ENCODE measurements at regions not wholly inside any gene's neighbourhood (a gene's known extent, or its start where the extent isn't known, plus 50 kb on each side); places are given as distances from the start of the nearest gene placed in this dataset.

DNA sequence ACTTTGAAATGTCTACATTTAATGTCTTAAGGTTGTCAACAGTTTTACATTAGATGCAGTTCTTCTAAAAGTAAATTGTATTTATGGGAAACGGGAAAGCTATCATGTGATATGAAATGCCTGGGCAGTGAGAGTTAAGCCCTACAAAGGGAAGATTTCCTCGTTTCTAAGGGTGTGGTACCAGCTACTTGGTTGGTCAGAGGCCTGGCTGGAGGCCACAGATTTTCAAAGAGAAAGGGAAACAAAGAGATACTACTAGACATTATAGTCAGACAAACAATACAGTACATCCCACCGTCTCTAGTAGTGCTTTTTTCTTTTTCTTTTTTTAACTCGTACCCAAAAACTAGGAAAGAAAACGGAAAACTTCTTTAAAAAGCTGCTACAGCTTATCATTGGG is 467.8 kb downstream of the PCDH7 start:
- TF ChIP-seq GATA3 (IDR thresholded peaks at IDR 0.05; ENCODE audit: low read depth, low read length): no peak
- TF ChIP-seq GATA2 (IDR thresholded peaks at IDR 0.05; ENCODE audit: low read depth, low read length): no peak

Data from SH-SY5Y (cell line).